Liver (tissue), 8 donors: ENCODE measurements at regions not wholly inside any gene's neighbourhood (a gene's known extent, or its start where the extent isn't known, plus 50 kb on each side); places are given as distances from the start of the nearest gene placed in this dataset.

ENCODE experiments used
- DNase-seq: peaks from one replicate; pipeline ENCODE4 v3.0.0-alpha.2; 2017; ENCODE audit warnings: low spot score
- H3K27ac ChIP-seq, 2 donors: one replicate each; pipeline ENCODE4 v1.7.0; 2013; ENCODE audit warnings: inconsistent platforms in 2 of 2, low read length in 2 of 2, control low read depth in 1 of 2, low read depth in 1 of 2, mild to moderate bottlenecking in 1 of 2
- H3K27me3 ChIP-seq, 4 donors: one replicate each; pipeline versions ENCODE4 v1.6.1 to v1.7.0; 2013; ENCODE audit warnings: low read length in 3 of 4, inconsistent platforms in 1 of 4, mild to moderate bottlenecking in 1 of 4, moderate library complexity in 1 of 4; ENCODE audit not compliant: control insufficient read depth in 4 of 4, insufficient read depth in 4 of 4
- H3K36me3 ChIP-seq, 4 donors: one replicate each; pipeline versions ENCODE4 v1.6.1 to v1.7.0; 2013; ENCODE audit warnings: low read length in 3 of 4, mild to moderate bottlenecking in 3 of 4, low read depth in 1 of 4, moderate library complexity in 1 of 4; ENCODE audit not compliant: control insufficient read depth in 4 of 4, insufficient read depth in 3 of 4
- H3K4me1 ChIP-seq, 4 donors: one replicate each; pipeline versions ENCODE4 v1.6.1 to v1.7.0; 2013; ENCODE audit warnings: low read length in 3 of 4, mild to moderate bottlenecking in 3 of 4, moderate library complexity in 1 of 4; ENCODE audit not compliant: control insufficient read depth in 4 of 4, insufficient read depth in 4 of 4
- H3K4me3 ChIP-seq, 3 donors: one replicate each; pipeline versions ENCODE4 v1.6.1 to v1.7.0; 2013; ENCODE audit warnings: low read length in 3 of 3, control low read depth in 1 of 3, low read depth in 1 of 3, mild to moderate bottlenecking in 1 of 3
- H3K9ac ChIP-seq, 2 donors: one replicate each; pipeline ENCODE4 v1.7.0; 2013; ENCODE audit warnings: low read length in 2 of 2, mild to moderate bottlenecking in 2 of 2, moderate library complexity in 2 of 2, control low read depth in 1 of 2, low read depth in 1 of 2
- H3K9me3 ChIP-seq, 4 donors: one replicate each; pipeline versions ENCODE4 v1.6.1 to v1.7.0; 2013; ENCODE audit warnings: low read length in 3 of 4; ENCODE audit not compliant: control insufficient read depth in 4 of 4
- ATF3 ChIP-seq: IDR thresholded peaks from 2 replicates; pipeline ENCODE4 v1.6.1; 2016; ENCODE audit warnings: antibody characterized with exemption
- CTCF ChIP-seq: fragments of 150-350 bp; IDR thresholded peaks from 2 replicates; pipeline ENCODE4 v1.5.1; 2017; ENCODE audit warnings: improper control_type of control experiment, low read depth, low read length; ENCODE audit not compliant: missing input control
- EGR1 ChIP-seq, 2 donors: IDR thresholded peaks; 2 replicates each; pipeline ENCODE4 v1.6.1; 2016 to 2018; ENCODE audit warnings: antibody characterized with exemption in 2 of 2, low read depth in 2 of 2
- FOXA1 ChIP-seq: IDR thresholded peaks from 2 replicates; pipeline ENCODE4 v1.6.1; 2016; ENCODE audit warnings: antibody characterized with exemption
- FOXA2 ChIP-seq: IDR thresholded peaks from 2 replicates; pipeline ENCODE4 v1.6.1; 2016; ENCODE audit warnings: antibody characterized with exemption
- GABPA ChIP-seq, 2 donors: IDR thresholded peaks in 1 of 2; conservative IDR thresholded peaks in 1 of 2; 2 replicates each; pipeline ENCODE4 v1.6.1; 2016; ENCODE audit warnings: antibody characterized with exemption in 2 of 2, mild to moderate bottlenecking in 1 of 2, moderate library complexity in 1 of 2
- HNF4A ChIP-seq, 2 donors: conservative IDR thresholded peaks; 2 replicates each; pipeline ENCODE4 v1.6.1; 2016; ENCODE audit warnings: antibody characterized with exemption in 2 of 2, mild to moderate bottlenecking in 2 of 2
- HNF4G ChIP-seq: IDR thresholded peaks from 2 replicates; pipeline ENCODE4 v1.6.1; 2016; ENCODE audit warnings: antibody characterized with exemption
- JUND ChIP-seq, 2 donors: IDR thresholded peaks; 2 replicates each; pipeline ENCODE4 v1.6.1; 2016; ENCODE audit warnings: antibody characterized with exemption in 2 of 2
- MAX ChIP-seq: IDR thresholded peaks from 2 replicates; pipeline ENCODE4 v1.6.1; 2016; ENCODE audit warnings: antibody characterized with exemption
- NR2F2 ChIP-seq: IDR thresholded peaks from 2 replicates; pipeline ENCODE4 v1.6.1; 2016; ENCODE audit warnings: antibody characterized with exemption
- RAD21 ChIP-seq, 2 donors: IDR thresholded peaks; 2 replicates each; pipeline ENCODE4 v1.6.1; 2016; ENCODE audit warnings: antibody characterized with exemption in 2 of 2, mild to moderate bottlenecking in 2 of 2
- REST ChIP-seq: IDR thresholded peaks from 2 replicates; pipeline ENCODE4 v1.6.1; 2016; ENCODE audit warnings: antibody characterized with exemption, mild to moderate bottlenecking
- RXRA ChIP-seq, 2 donors: IDR thresholded peaks; 2 replicates each; pipeline ENCODE4 v1.6.1; 2017 to 2018; ENCODE audit warnings: antibody characterized with exemption in 2 of 2, mild to moderate bottlenecking in 1 of 2
- SP1 ChIP-seq: IDR thresholded peaks from 2 replicates; pipeline ENCODE4 v1.6.1; 2018; ENCODE audit warnings: antibody characterized with exemption, mild to moderate bottlenecking
- TAF1 ChIP-seq: conservative IDR thresholded peaks from 2 replicates; pipeline ENCODE4 v1.6.1; 2016; ENCODE audit warnings: antibody characterized with exemption, mild to moderate bottlenecking
- YY1 ChIP-seq: IDR thresholded peaks from 2 replicates; pipeline ENCODE4 v1.6.1; 2016; ENCODE audit warnings: antibody characterized with exemption, mild to moderate bottlenecking
- ZBTB33 ChIP-seq: IDR thresholded peaks from 2 replicates; pipeline ENCODE4 v1.6.1; 2016; ENCODE audit warnings: antibody characterized with exemption
- WGBS: extraction: QIAGEN DNeasy Blood & Tissue Kit; methylation state at CpG from one replicate; pipeline ENCODE4 v1.1.7; 2013; 5-methylcytosine and 5-hydroxymethylcytosine counted together
- donor health status: healthy.
- donor health status: healthy.
- donor health status: healthy.
- donor health status: healthy.
- donor health status: healthy.

- Histone ChIP-seq H3K9ac (no peak overlapping the region), H3K27me3 (peaks cover 0 to 10% (median 0%) of the 10 kb centered on the region in 4 donors), H3K4me1 (no peaks in the 10 kb centered on the region), H3K36me3 (no peaks in the 10 kb centered on the region), H3K4me3 (no peak overlapping the region), H3K27ac (no peak overlapping the region), H3K9me3 (peaks cover 0 to 7% (median 3%) of the 10 kb centered on the region in 4 donors)
- TF ChIP-seq ZBTB33 (no peak), TAF1 (no peak), EGR1 (IDR thresholded peaks at IDR 0.05; ENCODE audit: low read depth in 2 of 2) (no peak), REST (no peak), YY1 (no peak), RXRA (IDR thresholded peaks at IDR 0.05) (no peak), HNF4A (conservative IDR thresholded peaks at IDR 0.05) (no peak), ATF3 (no peak), FOXA1 (no peak), NR2F2 (no peak), HNF4G (no peak), JUND (IDR thresholded peaks at IDR 0.05) (no peak), FOXA2 (no peak), RAD21 (IDR thresholded peaks at IDR 0.05) (no peak), SP1 (no peak), MAX (no peak), CTCF (no peak), GABPA (IDR thresholded peaks at IDR 0.05 in 1 of 2, conservative IDR thresholded peaks at IDR 0.05 in 1 of 2) (no peak)
- no peak for DNase-seq
- WGBS, result 77% methylated on average over 21 of the region's 21 CpGs
Observed at GRCh38 chr5:1744393-1745122, 55.1 kb downstream of the MRPL36 start.
